ENCODE measurements at regions not wholly inside any gene's neighbourhood (a gene's known extent, or its start where the extent isn't known, plus 50 kb on each side); places are given as distances from the start of the nearest gene placed in this dataset.
"Not testable (repeated sequence)": the region's sequence is repeated elsewhere in the genome, so short reads cannot be mapped to it uniquely, and the experiment has no call there.

GRCh38 chr2:131584380-131584779, 56.7 kb downstream of the CCDC74A start:
- no peak for DNase-seq

- DNase-seq: no peak
Observed at GRCh38 chr2:131584940-131585339, 57.3 kb downstream of the CCDC74A start.

GRCh38 chr2:131588152-131588873, 60.6 kb downstream of the CCDC74A start:
- DNase-seq: no peak

GRCh38 chr2:131589126-131589525, 61.4 kb downstream of the CCDC74A start:
- not testable (repeated sequence) for DNase-seq

- no peak for DNase-seq
Observed at GRCh38 chr2:131590366-131590765, 62.7 kb downstream of the CCDC74A start.

DNA sequence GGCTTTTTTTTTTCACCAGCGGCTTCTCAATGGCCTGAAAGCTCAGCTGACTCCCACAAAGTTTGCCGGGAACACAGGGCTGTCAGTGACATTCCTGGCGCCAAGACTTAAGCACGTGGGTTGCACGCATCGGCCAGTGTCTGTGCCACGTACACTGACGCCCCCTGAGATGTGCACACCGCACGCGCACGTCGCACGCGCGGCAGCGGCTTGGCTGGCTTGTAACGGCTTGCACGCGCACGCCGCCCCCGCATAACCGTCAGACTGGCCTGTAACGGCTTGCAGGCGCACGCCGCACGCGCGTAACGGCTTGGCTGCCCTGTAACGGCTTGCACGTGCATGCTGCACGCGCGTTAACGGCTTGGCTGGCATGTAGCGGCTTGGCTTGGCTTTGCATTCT, 63.2 kb downstream of the CCDC74A start:
- no peak for DNase-seq

DNA sequence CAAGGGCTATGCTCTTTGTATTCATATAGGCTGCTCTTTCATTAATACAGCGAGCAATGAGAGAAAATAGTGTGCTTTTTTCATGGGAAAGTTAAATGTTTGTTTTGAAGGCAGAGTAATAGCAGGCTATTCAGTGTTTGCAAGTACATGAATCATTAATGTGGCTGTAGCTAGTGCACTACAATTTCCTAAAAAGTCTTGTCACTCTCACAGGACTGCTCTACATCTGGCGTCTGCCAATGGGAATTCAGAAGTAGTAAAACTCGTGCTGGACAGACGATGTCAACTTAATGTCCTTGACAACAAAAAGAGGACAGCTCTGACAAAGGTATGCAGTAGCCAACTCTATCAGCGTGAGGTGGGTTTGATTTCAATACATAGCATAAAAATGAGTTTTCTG, 68.9 kb downstream of the CCDC74A start:
- DNase-seq: not testable (repeated sequence)

- not testable (repeated sequence) for DNase-seq
Observed at GRCh38 chr2:131602444-131602843, 74.8 kb downstream of the CCDC74A start.

GRCh38 chr2:131604652-131605051, 77.0 kb downstream of the CCDC74A start:
- not testable (repeated sequence) for DNase-seq

DNA sequence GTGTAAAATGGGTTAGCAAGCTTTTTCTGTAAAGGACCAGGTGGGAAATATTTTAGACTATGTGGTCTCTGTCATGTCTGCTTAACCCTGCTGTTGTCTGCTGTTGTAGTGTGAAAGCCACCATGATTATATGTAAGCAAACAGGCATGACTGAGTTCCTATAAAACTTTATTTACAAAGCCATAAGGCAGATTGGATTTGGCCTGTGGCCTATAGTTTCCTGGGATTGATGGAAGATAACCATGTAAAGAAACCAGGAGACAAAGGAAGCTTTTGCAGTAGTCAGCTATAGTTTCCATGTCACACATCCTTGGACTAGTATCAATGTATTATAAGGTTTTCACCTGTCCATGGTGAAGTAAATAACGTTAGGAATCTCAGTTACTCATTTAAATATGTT, 78.7 kb downstream of the CCDC74A start:
- not testable (repeated sequence) for DNase-seq

DNA sequence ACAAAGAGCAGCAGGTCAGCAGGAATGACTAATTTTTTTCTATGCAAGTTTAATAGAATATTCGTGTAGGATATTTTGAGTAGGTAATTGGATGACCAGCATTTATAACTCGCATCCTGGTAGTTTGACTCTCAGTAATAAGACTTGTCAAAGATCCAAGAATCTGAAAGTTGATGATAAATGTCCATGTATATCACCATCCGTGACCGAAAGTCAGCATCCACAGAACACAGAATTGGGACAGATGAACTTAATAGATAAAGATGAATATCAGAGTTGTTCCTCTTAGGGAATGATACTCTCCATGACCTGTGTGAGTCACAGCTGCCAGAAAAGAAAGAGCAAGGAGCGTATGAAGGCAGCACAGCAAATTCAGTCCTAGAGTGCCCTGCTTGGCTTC, 79.4 kb downstream of the CCDC74A start:
- not testable (repeated sequence) for DNase-seq

DNA sequence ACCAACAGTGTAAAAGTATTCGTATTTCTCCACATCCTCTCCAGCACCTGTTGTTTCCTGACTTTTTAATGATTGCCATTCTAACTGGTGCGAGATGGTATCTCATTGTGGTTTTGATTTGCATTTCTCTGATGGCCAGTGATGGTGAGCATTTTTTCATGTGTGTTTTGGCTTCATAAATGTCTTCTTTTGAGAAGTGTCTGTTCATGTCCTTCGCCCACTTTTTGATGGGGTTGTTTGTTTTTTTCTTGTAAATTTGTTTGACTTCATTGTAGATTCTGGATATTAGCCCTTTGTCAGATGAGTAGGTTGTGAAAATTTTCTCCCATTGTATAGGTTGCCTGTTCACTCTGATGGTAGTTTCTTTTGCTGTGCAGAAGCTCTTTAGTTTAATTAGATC, 86.9 kb downstream of the CCDC74A start:
- not testable (repeated sequence) for DNase-seq

DNA sequence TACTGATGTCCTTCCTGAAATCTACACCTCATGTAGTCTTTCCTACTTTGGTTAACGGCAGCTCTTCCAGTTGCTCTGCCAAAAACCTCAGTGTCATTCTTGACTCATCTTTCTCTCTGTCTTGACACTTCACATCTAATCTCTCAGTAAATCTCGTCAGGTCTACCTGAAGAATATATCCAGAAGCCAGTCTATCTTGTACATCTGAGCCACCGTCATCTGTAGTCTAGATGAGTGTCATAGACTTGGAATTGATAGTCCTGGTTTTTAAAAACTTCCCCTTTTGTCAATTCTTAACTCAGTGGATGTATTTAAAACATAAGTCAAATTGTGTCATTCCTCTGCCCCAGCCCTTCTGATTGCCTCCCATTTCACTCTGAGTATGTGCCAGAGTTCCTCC, 90.6 kb downstream of the CCDC74A start:
- not testable (repeated sequence) for DNase-seq

DNA sequence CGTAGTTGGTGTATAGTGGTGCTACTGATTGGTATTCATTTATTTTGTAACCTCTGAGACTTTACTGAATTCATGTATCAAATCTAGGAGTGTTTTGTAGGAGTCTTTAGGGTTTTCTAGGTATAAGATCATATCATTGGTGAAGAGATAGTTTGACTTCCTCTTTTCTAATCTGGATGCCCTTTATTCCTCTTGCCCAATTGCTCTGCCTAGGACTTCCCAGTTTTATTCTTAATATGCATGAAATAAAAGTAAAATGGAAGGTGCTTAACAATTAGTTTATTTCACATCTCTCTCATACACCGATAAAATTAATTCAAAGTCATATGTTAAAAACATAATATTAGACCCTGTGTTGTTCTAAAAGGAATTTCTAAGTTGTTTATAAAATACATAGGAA, 95.2 kb downstream of the CCDC74A start:
- not testable (repeated sequence) for DNase-seq

- DNase-seq: not testable (repeated sequence)
Observed at GRCh38 chr2:131626011-131626410, 98.3 kb downstream of the CCDC74A start.

- not testable (repeated sequence) for DNase-seq
Observed at GRCh38 chr2:131626565-131626964, 98.9 kb downstream of the CCDC74A start.

DNA sequence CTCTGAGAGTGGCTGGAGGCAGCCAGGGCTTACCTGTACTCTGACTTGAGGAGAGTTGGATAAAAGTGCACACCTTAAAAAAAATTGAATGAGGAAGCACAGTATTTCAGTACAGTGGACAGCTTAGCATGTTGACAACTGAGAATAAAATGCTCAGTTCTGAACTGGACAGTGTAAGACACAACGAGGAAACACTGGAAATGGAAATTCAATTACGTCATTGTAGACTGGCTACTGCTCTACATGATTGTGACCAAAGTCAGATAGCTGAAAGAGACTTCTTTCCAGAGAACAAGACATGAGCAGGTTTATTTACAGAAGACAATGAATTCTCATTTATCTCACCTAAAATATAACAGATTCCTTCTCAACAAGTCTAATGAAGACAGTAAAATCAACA, 100.1 kb downstream of the CCDC74A start:
- not testable (repeated sequence) for DNase-seq

DNA sequence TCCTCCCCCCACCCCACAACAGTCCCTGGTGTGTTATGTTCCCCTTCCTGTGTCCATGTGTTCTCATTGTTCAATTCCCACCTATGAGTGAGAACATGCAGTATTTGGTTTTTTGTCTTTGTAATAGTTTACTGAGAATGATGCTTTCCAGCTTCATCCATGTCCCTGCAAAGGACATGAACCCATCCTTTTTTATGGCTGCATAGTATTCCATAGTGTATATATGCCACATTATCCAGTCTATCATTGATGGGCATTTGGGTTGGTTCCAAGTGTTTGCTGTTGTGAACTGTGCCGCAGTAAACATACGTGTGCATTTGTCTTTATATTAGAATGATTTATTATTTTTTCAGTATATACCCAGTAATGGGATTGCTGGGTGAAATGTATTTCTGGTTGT, 104.0 kb downstream of the CCDC74A start:
- not testable (repeated sequence) for DNase-seq

DNA sequence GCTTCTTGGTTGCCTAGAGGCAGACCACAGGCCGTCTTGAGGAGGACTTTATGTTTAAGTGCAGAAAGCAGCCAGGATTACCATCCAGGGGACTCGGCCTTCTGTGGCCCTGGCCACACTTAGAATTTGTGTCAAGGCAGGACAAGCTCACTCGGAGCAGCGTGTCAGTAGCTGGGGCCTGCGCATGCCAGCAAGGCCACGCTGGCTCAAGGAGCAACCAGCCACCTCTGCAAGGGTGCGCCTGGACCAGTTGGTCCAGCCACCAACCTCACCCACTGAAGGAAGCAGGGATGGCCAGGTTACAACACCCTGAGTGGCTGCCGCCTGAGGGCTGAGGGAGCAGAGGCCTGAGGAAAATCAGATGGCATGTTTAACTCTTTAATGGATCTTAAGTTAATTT, 105.7 kb downstream of the CCDC74A start:
- not testable (repeated sequence) for DNase-seq

- DNase-seq: not testable (repeated sequence)
Observed at GRCh38 chr2:131633827-131634695, 106.4 kb downstream of the CCDC74A start.

DNA sequence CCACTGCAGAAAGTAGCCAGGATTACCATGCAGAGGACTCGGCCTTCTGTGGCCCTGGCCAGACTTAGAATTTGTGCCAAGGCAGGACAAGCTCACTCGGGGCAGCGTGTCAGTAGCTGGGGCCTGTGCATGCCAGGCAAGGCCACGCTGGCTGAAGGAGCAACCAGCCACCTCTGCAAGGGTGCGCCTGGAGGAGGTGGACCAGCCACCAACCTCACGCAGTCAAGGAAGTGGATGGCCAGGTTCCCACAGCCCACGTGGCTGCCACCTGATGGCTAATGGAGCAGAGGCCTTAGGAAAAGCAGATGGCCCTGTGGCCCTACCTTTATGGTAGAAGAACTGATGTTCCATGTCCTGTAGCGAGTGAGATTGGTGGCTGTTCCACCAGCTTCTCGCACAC, 107.9 kb downstream of the CCDC74A start:
- DNase-seq: no peak

DNA sequence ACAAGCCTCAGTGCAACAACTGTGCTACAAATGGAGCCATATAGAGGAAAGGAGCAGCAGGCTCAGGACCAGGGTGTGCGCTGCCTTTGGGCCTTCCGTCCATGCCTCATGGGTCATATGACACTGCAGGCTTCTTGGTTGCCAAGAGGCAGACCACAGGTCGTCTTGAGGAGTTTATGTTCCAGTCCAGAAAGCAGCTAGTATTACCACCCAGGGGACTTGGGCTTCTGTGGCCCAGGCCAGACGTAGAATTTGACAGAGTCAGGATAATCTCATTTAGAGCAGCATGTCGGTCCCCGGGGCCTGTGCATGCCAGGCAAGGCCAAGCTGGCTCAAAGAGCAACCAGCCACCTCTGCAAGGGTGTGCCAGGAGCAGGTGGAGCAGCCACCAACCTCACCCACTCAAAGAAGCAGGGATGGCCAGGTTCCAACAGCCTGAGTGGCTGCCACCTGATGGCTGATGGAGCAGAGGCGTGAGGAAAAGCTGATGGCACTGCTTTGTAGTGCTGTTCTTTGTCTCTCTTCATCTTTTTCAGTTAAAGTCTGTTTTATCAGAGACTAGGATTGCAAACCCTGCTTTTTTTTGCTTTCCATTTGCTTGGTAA, 109.1 kb downstream of the CCDC74A start:
- DNase-seq: not testable (repeated sequence)

GRCh38 chr2:131639001-131639620, 111.4 kb downstream of the CCDC74A start:
- DNase-seq: not testable (repeated sequence)
